GM08714 (cell line): ENCODE measurements at regions not wholly inside any gene's neighbourhood (a gene's known extent, or its start where the extent isn't known, plus 50 kb on each side); places are given as distances from the start of the nearest gene placed in this dataset.

Source experiments
- H3K4me3 ChIP-seq: fragments of 200-500 bp; sonication (Bioruptor generic); 2 replicates; pipeline ENCODE4 v1.5.1; 2014; ENCODE audit warnings: mild to moderate bottlenecking, low read length, inconsistent platforms
- ZNF274 ChIP-seq: IDR thresholded peaks from 2 replicates; pipeline ENCODE4 v1.6.1; 2012; ENCODE audit warnings: mild to moderate bottlenecking, low read depth, low read length

DNA sequence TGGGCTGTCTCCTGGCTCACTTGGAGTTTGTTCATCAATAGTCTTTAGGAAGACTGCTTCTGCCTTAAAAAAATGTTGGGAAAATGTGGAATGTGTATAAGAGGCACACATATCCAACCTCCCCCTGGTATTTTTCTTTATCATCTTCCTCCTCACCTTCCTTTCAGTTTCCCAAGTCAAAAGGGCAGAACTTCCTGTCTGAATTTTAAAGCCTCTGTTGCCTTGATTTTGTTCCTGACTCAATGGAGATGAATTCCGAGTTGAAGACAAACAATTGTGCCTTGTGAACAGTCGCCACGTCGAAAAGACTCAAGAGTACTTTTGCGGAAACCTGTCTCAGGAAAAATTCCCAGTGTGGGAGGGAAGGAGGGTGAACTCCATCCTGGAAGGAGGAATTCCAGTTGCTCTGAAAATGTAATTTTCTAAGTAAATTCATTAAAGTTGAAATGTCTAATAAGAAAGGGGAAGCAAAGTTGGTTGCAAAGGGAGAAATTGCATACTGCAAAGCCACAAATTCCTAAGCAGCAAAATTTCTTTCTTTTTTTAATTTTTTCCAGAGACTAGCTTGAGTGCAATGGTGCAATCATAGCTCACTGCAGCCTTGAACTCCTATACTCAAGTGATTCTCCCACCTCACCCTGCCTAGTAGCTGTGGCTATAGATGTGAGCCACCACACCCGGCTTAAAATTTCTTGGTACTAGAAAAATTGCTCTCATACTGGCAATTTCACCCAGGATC is 50.2 kb upstream of the ELK3 start:
- H3K4me3 ChIP-seq: no peak overlapping the region
- TF ChIP-seq ZNF274: no peak
